Suprapubic skin (tissue), 4 donors: ENCODE measurements at regions not wholly inside any gene's neighbourhood (a gene's known extent, or its start where the extent isn't known, plus 50 kb on each side); places are given as distances from the start of the nearest gene placed in this dataset.

Experiments used
- DNase-seq, 2 donors: peaks; one replicate each; pipeline ENCODE4 v3.0.0-alpha.2; 2019; ENCODE audit warnings: low spot score in 2 of 2
- H3K27ac ChIP-seq: fragments of 200-600 bp; sonication (generic); one replicate; pipeline ENCODE4 v1.5.1; 2019
- H3K27me3 ChIP-seq: fragments of 200-600 bp; sonication (generic); one replicate; pipeline ENCODE4 v1.5.1; 2019
- H3K36me3 ChIP-seq: fragments of 200-600 bp; sonication (generic); one replicate; pipeline ENCODE4 v1.5.1; 2019
- H3K4me1 ChIP-seq: fragments of 200-600 bp; sonication (generic); one replicate; pipeline ENCODE4 v1.5.1; 2019
- H3K4me3 ChIP-seq: fragments of 200-600 bp; sonication (generic); one replicate; pipeline ENCODE4 v1.5.1; 2019; ENCODE audit warnings: mild to moderate bottlenecking
- H3K9me3 ChIP-seq: fragments of 200-600 bp; sonication (generic); one replicate; pipeline ENCODE4 v1.5.1; 2019
- EP300 ChIP-seq: sonication (generic); formaldehyde crosslinking; IDR thresholded peaks from one replicate; pipeline ENCODE4 v1.6.1; 2017; ENCODE audit warnings: antibody characterized with exemption
- POLR2A ChIP-seq, 2 donors: fragments of 450-650 bp; IDR thresholded peaks; one replicate each; pipeline ENCODE4 v1.6.1; 2017; ENCODE audit warnings: antibody characterized with exemption in 2 of 2, mild to moderate bottlenecking in 2 of 2, moderate library complexity in 2 of 2
- POLR2AphosphoS5 ChIP-seq, 3 donors: sonication (generic); formaldehyde crosslinking; IDR thresholded peaks; one replicate each; pipeline ENCODE4 v1.6.1; 2017; ENCODE audit warnings: antibody characterized with exemption in 3 of 3
- WGBS: methylation state at CpG from one replicate; pipeline ENCODE4 v1.1.5; 2018; 5-methylcytosine and 5-hydroxymethylcytosine counted together
- TF ChIP-seq, protein P1 (sequence below), 2 donors: fragments of 200-600 bp in 1 of 2; fragments of 450-650 bp in 1 of 2; sonication (generic) in 1 of 2; IDR thresholded peaks; one replicate each; pipeline ENCODE4 v1.5.1; 2016 to 2019; ENCODE audit warnings: antibody characterized with exemption in 2 of 2, mild to moderate bottlenecking in 1 of 2, moderate library complexity in 1 of 2

DNA sequence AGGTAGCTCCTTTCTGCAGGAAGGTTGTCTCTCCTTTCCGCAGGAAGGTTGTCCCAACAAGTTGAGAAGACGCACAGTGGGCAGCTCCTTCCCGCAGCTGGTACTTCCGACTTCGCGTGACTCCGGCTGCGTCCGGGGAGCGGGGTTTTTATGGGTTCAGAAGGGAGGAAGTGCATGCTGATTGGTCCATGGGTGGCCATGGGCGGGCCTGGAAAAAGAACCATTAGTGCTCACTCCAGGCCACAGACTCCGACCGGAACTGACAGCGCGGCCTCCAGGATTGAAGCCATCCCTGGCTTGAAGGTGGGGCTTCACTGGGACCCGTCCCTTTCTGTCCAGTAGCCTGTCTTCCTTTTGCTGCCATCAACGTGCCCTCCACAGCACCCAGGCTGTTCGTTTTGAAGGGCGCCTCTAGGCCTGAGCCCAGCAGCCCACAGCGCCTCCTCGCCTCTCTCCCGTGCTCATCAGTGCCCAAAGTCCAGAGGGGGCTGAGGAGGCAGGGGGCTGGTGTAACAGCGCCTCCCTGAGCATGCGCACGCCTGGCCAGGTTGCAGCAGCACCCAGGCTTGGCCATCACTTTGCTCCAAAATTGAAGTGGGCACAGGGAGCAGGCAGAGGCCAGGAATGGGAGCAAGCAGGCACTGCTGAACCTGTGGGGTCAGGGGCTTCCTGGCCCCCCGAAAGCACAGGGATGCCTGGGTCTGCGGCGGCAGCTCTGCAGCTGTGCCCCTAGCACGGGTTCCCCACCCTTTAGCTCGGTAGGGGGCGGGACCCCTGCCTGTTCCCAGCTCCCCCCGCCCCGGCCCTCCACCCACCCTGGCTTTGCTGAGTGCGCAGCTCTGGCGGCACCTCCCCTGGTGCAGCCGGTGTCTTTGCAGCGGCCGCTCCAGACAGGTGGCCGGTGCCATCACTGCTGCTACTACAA is 330.6 kb upstream of the MCTP2 start:
- Histone ChIP-seq H3K4me3 (no peak overlapping the region), H3K36me3 (no peaks in the 10 kb centered on the region), H3K4me1 (no peaks in the 10 kb centered on the region), H3K27me3 (peaks cover 6% of the 10 kb centered on the region), H3K9me3 (no peaks in the 10 kb centered on the region), H3K27ac (no peak overlapping the region)
- no peak for TF ChIP-seq POLR2AphosphoS5 (IDR thresholded peaks at IDR 0.05)
- no peak for TF ChIP-seq EP300
- TF ChIP-seq, protein P1, sequence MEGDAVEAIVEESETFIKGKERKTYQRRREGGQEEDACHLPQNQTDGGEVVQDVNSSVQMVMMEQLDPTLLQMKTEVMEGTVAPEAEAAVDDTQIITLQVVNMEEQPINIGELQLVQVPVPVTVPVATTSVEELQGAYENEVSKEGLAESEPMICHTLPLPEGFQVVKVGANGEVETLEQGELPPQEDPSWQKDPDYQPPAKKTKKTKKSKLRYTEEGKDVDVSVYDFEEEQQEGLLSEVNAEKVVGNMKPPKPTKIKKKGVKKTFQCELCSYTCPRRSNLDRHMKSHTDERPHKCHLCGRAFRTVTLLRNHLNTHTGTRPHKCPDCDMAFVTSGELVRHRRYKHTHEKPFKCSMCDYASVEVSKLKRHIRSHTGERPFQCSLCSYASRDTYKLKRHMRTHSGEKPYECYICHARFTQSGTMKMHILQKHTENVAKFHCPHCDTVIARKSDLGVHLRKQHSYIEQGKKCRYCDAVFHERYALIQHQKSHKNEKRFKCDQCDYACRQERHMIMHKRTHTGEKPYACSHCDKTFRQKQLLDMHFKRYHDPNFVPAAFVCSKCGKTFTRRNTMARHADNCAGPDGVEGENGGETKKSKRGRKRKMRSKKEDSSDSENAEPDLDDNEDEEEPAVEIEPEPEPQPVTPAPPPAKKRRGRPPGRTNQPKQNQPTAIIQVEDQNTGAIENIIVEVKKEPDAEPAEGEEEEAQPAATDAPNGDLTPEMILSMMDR (IDR thresholded peaks at IDR 0.05), result no peak
- no peak for TF ChIP-seq POLR2A (IDR thresholded peaks at IDR 0.05)
- 96% methylated on average over 28 of the region's 39 CpGs for WGBS
- peak in 1 of 2 donors; percentile 77 for DNase-seq

DNA sequence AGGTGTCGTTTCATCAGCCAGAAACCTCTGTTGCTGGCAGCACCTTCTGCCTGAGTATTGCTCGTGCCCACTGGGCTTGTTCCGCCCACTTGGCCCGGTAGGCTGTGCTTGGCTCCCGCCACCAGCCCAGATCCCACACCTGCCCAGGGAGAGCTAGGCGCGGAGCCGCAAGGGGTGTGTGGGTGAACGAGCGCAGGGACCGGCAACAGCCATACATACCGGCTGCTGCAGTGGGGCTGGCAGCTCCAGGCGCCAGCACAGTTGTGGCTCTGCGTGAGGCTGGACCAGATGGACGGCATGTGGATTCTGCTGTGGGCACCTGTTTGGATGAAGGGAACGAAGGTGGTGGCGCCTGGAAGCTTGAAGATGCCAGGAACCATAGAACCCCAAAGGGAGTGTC is 331.5 kb upstream of the MCTP2 start:
- Histone ChIP-seq H3K4me1 (no peaks in the 10 kb centered on the region), H3K36me3 (no peaks in the 10 kb centered on the region), H3K27me3 (peaks cover 6% of the 10 kb centered on the region), H3K27ac (no peak overlapping the region), H3K9me3 (no peaks in the 10 kb centered on the region), H3K4me3 (no peak overlapping the region)
- TF ChIP-seq EP300, result no peak
- TF ChIP-seq POLR2AphosphoS5 (IDR thresholded peaks at IDR 0.05), result no peak
- no peak for TF ChIP-seq POLR2A (IDR thresholded peaks at IDR 0.05)
- TF ChIP-seq, protein P1 (IDR thresholded peaks at IDR 0.05), result no peak
- no peak for DNase-seq
- 81% methylated on average over 17 of the region's 17 CpGs for WGBS

DNA sequence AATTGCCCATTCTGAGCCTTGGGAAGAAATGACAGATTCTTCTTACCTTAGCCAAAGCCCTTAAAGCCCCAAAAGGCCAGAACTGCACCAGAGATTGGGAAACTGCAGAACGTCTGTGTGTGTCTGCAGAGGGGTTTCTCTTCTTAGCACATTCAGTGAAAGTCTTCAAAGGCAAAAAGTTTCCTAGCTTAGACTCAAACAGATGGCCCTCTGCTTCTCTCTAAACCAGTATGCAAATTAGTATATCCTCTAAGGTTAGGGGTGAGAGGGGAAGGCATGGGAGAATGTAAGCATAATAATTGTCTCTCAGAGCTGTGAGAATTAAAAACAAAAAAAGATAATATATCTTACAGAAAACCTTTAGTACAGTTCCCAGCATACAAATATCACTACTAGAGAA is 334.0 kb upstream of the MCTP2 start:
- WGBS, result 37% methylated on average over 1 of the region's 1 CpG
- Histone ChIP-seq H3K4me1 (no peaks in the 10 kb centered on the region), H3K36me3 (no peaks in the 10 kb centered on the region), H3K27me3 (peaks cover 6% of the 10 kb centered on the region), H3K9me3 (no peaks in the 10 kb centered on the region), H3K4me3 (no peak overlapping the region), H3K27ac (no peak overlapping the region)
- TF ChIP-seq, protein P1 (IDR thresholded peaks at IDR 0.05), result no peak
- no peak for TF ChIP-seq POLR2AphosphoS5 (IDR thresholded peaks at IDR 0.05)
- no peak for TF ChIP-seq EP300
- TF ChIP-seq POLR2A (IDR thresholded peaks at IDR 0.05), result no peak
- DNase-seq, result no peak

DNA sequence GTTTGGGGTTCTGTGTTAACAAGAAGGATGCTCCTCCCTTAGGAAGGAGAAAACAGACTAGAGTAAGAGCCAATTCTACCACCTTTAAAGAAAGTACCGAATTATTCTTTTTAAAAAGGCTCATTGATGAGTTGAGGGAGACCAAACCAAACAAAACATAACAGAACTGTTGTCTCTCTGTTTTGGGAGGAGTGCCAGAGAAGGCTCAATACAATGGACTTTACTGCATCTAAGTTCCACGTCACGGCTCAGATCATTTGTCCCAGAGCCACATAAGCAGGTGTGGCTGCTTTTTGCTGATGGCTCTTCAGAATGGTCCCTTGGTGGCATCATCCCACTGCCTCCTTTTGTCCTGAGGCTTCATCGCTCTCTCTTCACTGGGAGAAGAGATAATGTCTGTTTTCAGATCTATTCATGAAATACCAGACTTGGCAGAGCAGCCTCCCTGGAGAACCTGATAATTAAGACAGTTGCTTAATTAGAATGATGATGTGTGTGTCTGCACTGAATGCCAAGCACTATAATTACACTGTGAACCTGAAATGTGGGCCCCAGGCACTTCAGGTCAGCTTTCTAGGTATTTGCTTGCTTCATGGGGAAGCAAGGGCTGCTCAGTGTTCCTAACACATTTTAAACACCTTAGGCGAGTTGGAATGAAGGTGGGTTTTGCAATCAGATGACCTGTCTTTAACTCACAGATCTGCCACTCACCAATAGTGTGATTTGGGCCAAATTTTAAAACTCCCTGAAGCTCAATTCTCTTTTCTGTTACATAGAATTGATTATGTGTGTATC is 335.2 kb upstream of the MCTP2 start:
- Histone ChIP-seq H3K27ac (no peak overlapping the region), H3K27me3 (peaks cover 6% of the 10 kb centered on the region), H3K4me1 (no peaks in the 10 kb centered on the region), H3K4me3 (no peak overlapping the region), H3K36me3 (no peaks in the 10 kb centered on the region), H3K9me3 (no peaks in the 10 kb centered on the region)
- DNase-seq, result no peak
- WGBS, result 48% methylated on average over 5 of the region's 5 CpGs
- TF ChIP-seq POLR2AphosphoS5 (IDR thresholded peaks at IDR 0.05), result no peak
- TF ChIP-seq, protein P1 (IDR thresholded peaks at IDR 0.05), result no peak
- TF ChIP-seq EP300, result no peak
- no peak for TF ChIP-seq POLR2A (IDR thresholded peaks at IDR 0.05)
